Right atrium auricular region (tissue), 2 donors: ENCODE measurements at regions not wholly inside any gene's neighbourhood (a gene's known extent, or its start where the extent isn't known, plus 50 kb on each side); places are given as distances from the start of the nearest gene placed in this dataset.

Source experiments
- DNase-seq: peaks from one replicate; pipeline ENCODE4 v3.0.0-alpha.2; 2019; ENCODE audit warnings: low spot score
- H3K27ac ChIP-seq, 2 donors: fragments of 200-600 bp; sonication (generic); 1 replicate in 1 of 2; 2 replicates in 1 of 2; pipeline ENCODE4 v1.5.1; 2016 to 2019
- H3K27me3 ChIP-seq, 2 donors: fragments of 200-600 bp; sonication (generic); one replicate each; pipeline versions ENCODE4 v1.5.1 to v1.6.0; 2017 to 2019
- H3K36me3 ChIP-seq: fragments of 200-600 bp; sonication (generic); one replicate; pipeline ENCODE4 v1.5.1; 2016
- H3K4me1 ChIP-seq, 2 donors: fragments of 200-600 bp; sonication (generic); one replicate each; pipeline versions ENCODE4 v1.5.1 to v1.6.0; 2017 to 2019
- H3K4me3 ChIP-seq, 2 donors: fragments of 200-600 bp; sonication (generic); 1 replicate in 1 of 2; 2 replicates in 1 of 2; pipeline ENCODE4 v1.5.1; 2017 to 2019; ENCODE audit warnings: mild to moderate bottlenecking in 1 of 2, moderate library complexity in 1 of 2
- H3K9me3 ChIP-seq, 2 donors: fragments of 200-600 bp; sonication (generic); one replicate each; pipeline ENCODE4 v1.5.1; 2019
- CTCF ChIP-seq, 2 donors: fragments of 200-600 bp; sonication (generic); IDR thresholded peaks; one replicate each; pipeline ENCODE4 v1.5.1; 2019; ENCODE audit warnings: antibody characterized with exemption in 2 of 2

- H3K27ac ChIP-seq, result no peak overlapping the region
- no peak for DNase-seq
- no peak for TF ChIP-seq CTCF (IDR thresholded peaks at IDR 0.05)
- no peaks in the 10 kb centered on the region for H3K27me3 ChIP-seq
- no peaks in the 10 kb centered on the region for H3K4me1 ChIP-seq
- H3K9me3 ChIP-seq, result no peaks in the 10 kb centered on the region
- H3K36me3 ChIP-seq, result no peaks in the 10 kb centered on the region
- H3K4me3 ChIP-seq, result no peak overlapping the region
Measured at GRCh38 chr2:82233806-82234205, 1929.3 kb upstream of the LRRTM1 start.

GRCh38 chr2:82230406-82230805 lies 1925.9 kb upstream of the LRRTM1 start:
- TF ChIP-seq CTCF (IDR thresholded peaks at IDR 0.05), result no peak
- Histone ChIP-seq H3K4me3 (no peak overlapping the region), H3K9me3 (no peaks in the 10 kb centered on the region), H3K36me3 (no peaks in the 10 kb centered on the region), H3K4me1 (no peaks in the 10 kb centered on the region), H3K27ac (no peak overlapping the region), H3K27me3 (no peaks in the 10 kb centered on the region)
- DNase-seq, result no peak

GRCh38 chr2:82226441-82226840 lies 1921.9 kb upstream of the LRRTM1 start:
- TF ChIP-seq CTCF (IDR thresholded peaks at IDR 0.05), result no peak
- H3K4me3 ChIP-seq, result no peak overlapping the region
- H3K9me3 ChIP-seq, result peaks cover 0 to 28% of the 10 kb centered on the region in 2 donors
- DNase-seq, result no peak
- H3K27me3 ChIP-seq, result no peaks in the 10 kb centered on the region
- H3K36me3 ChIP-seq, result no peaks in the 10 kb centered on the region
- H3K27ac ChIP-seq, result no peak overlapping the region
- H3K4me1 ChIP-seq, result no peaks in the 10 kb centered on the region

GRCh38 chr2:82224301-82224940 lies 1919.9 kb upstream of the LRRTM1 start:
- no peak for DNase-seq
- Histone ChIP-seq H3K9me3 (peaks cover 0 to 28% of the 10 kb centered on the region in 2 donors), H3K4me1 (no peaks in the 10 kb centered on the region), H3K27me3 (no peaks in the 10 kb centered on the region), H3K27ac (no peak overlapping the region), H3K36me3 (no peaks in the 10 kb centered on the region), H3K4me3 (no peak overlapping the region)
- no peak for TF ChIP-seq CTCF (IDR thresholded peaks at IDR 0.05)

- DNase-seq, result no peak
- Histone ChIP-seq H3K36me3 (no peaks in the 10 kb centered on the region), H3K4me3 (no peak overlapping the region), H3K4me1 (no peaks in the 10 kb centered on the region), H3K9me3 (no peaks in the 10 kb centered on the region), H3K27ac (no peak overlapping the region), H3K27me3 (no peaks in the 10 kb centered on the region)
- no peak for TF ChIP-seq CTCF (IDR thresholded peaks at IDR 0.05)
Measured at GRCh38 chr2:82215212-82215611, 1910.7 kb upstream of the LRRTM1 start.

- no peak for TF ChIP-seq CTCF (IDR thresholded peaks at IDR 0.05)
- H3K4me1 ChIP-seq, result no peaks in the 10 kb centered on the region
- DNase-seq, result no peak
- H3K9me3 ChIP-seq, result no peaks in the 10 kb centered on the region
- no peaks in the 10 kb centered on the region for H3K27me3 ChIP-seq
- H3K27ac ChIP-seq, result no peak overlapping the region
- no peaks in the 10 kb centered on the region for H3K36me3 ChIP-seq
- no peak overlapping the region for H3K4me3 ChIP-seq
Measured at GRCh38 chr2:82199493-82199852, 1894.9 kb upstream of the LRRTM1 start.
